ENCODE measurements at regions not wholly inside any gene's neighbourhood (a gene's known extent, or its start where the extent isn't known, plus 50 kb on each side); places are given as distances from the start of the nearest gene placed in this dataset.

GRCh38 chr16:49928176-49929041 is 72.5 kb upstream of the ZNF423 start:
- H3K79me2 ChIP-seq (ENCODE audit: insufficient read depth, low read length), result no peaks in the 10 kb centered on the region
- FAIRE-seq (no peak), ATAC-seq (no peak), DNase-seq (ENCODE audit: low spot score) (no peak)
- H3K4me1 ChIP-seq (ENCODE audit: insufficient read depth, low read length), result no peaks in the 10 kb centered on the region
- POLR2A ChIA-PET, result no interaction called here
- intact Hi-C loops (cut with micrococcal nuclease; ENCODE audit: unreplicated experiment) (no loop called here), in situ Hi-C loops (cut with HindIII; ENCODE audit: extremely low pct_ligation_motif_present, low pct_unique_long_range_greater_than_20kb) (loop anchor here (10.0 kb wide), 2 partner anchors 434 to 514 kb away; no protein-coding TSS in a partner anchor)
- no peaks in the 10 kb centered on the region for H4K20me1 ChIP-seq (ENCODE audit: insufficient read depth, low read length)
- peaks cover 4 to 54% of the 10 kb centered on the region in 2 experiments for H3K27me3 ChIP-seq (ENCODE audit: control insufficient read depth in 1 of 2, insufficient read depth in 2 of 2, low read length in 2 of 2)
- no peaks in the 10 kb centered on the region for H3K36me3 ChIP-seq (replicated peaks in 1 of 2; ENCODE audit: control insufficient read depth in 1 of 2, insufficient read depth in 2 of 2, low read length in 2 of 2)
- no peak overlapping the region for H3K4me3 ChIP-seq (replicated peaks in 1 of 3; ENCODE audit: insufficient read depth in 1 of 3, low read depth in 2 of 3, low read length in 3 of 3)
- 21% methylated on average over 14 of the region's 16 CpGs for WGBS (ENCODE audit: low lambda C conversion rate)
- no peak overlapping the region for H3K9ac ChIP-seq (ENCODE audit: insufficient read depth, low read depth, low read length)
- H3K27ac ChIP-seq (ENCODE audit: extremely low read length, insufficient read depth, low read length), result no peak overlapping the region
- TF ChIP-seq HMG20B (CRISPR knock-in tag; conservative IDR thresholded peaks at IDR 0.05) (no peak), MNT (IDR thresholded peaks at IDR 0.05) (peak; percentile 24; the same call in 1 of the 2 replicates), HCFC1 (IDR thresholded peaks at IDR 0.05; ENCODE audit: low read depth, low read length) (no peak), EZH2 (conservative IDR thresholded peaks at IDR 0.05; ENCODE audit: low read depth, low read length) (no peak), ZNF772 (CRISPR knock-in tag; IDR thresholded peaks at IDR 0.05) (no peak), ZNF576 (CRISPR knock-in tag; IDR thresholded peaks at IDR 0.05) (no peak)
- BruUV-seq (replicated peaks), result no TSS peak
- H3K9me3 ChIP-seq (ENCODE audit: low read length), result no peaks in the 10 kb centered on the region
- CTCF ChIA-PET (ENCODE audit: low intra/inter-chr PET ratio, low total read pairs), result no interaction called here
- no peak overlapping the region for H3K4me2 ChIP-seq (ENCODE audit: low read depth, low read length)
- H2AFZ ChIP-seq (ENCODE audit: low read length), result no peak overlapping the region
